GM13976 (cell line): ENCODE measurements at regions not wholly inside any gene's neighbourhood (a gene's known extent, or its start where the extent isn't known, plus 50 kb on each side); places are given as distances from the start of the nearest gene placed in this dataset.

ENCODE experiments used
- DNase-seq: peaks from one replicate; pipeline ENCODE4 v3.0.0; 2012; ENCODE audit warnings: low spot score
- CTCF ChIP-seq: IDR thresholded peaks from 2 replicates; pipeline ENCODE4 v1.5.1; 2012; ENCODE audit warnings: borderline replicate concordance, mild to moderate bottlenecking; ENCODE audit not compliant: insufficient read depth; ENCODE audit errors: extremely low read depth, missing control alignments, control extremely low read depth
- in situ Hi-C: fragments of 300-500 bp; cut with MboI; formaldehyde crosslinking; loops from one replicate; pipeline ENCODE4 v1.12.0; 2022; ENCODE audit warnings: low sequenced_read_pairs, mixed read lengths, inconsistent platforms; ENCODE audit not compliant: unreplicated experiment

GRCh38 chr5:124515497-124516245 is 230.8 kb downstream of the ZNF608 start:
- in situ Hi-C loops = no loop called here
- no peak for DNase-seq
- no peak for TF ChIP-seq CTCF

DNA sequence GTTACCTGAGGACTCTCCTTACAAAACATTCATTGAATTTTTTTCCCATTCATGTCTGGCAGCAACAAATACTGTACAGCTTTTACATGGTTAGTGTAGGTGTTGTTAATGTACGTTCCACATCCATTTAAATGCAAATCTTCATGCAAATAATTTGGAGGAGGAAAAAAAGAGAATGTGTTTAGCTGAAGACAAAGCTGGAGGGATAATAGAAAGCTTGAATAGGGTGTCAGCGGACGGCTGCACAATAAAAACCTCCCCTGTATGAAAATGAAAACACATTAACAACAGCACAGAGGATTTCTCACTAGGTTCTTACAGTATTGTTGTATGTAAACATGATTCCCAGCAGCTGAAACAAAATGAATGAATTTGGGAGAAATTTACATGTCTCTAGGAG is 231.5 kb downstream of the ZNF608 start:
- no peak for DNase-seq
- in situ Hi-C loops = no loop called here
- TF ChIP-seq CTCF = no peak

DNA sequence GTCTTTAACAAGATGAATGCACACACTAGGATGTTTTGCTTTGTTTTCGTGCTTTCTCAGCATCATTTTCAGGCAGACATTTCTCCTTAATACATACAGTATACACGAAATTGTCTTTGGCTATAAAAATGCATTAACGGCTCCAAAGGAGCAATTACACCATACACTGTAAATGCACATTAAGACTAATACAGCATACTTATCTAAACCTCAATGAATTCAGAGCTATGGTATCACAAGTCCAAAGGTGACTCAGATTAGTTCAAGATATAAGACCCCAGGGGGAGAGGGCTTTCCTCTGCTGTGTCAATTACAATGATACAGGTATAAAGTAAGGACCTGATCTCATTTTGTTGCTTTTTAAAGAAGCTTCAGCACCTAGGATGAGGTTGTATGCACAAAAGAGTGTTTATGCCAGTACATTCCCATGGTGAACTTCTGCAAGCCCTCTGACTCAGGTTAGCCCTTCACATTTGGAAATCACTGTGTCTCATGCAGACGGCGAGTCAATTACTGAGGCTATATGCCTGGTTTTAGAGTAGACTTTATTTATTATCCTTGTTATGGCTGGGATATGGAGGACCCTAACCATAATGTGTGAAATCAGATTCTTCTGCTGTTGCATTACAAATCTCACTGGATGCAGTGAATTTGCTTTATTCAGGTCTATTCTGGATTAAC is 233.3 kb downstream of the ZNF608 start:
- TF ChIP-seq CTCF = no peak
- in situ Hi-C loops = no loop called here
- DNase-seq = no peak

- no peak for DNase-seq
- in situ Hi-C loops = no loop called here
- TF ChIP-seq CTCF = no peak
Observed at GRCh38 chr5:124512236-124512635, 234.2 kb downstream of the ZNF608 start.

- in situ Hi-C loops = no loop called here
- DNase-seq = no peak
- no peak for TF ChIP-seq CTCF
Observed at GRCh38 chr5:124511791-124512190, 234.6 kb downstream of the ZNF608 start.

DNA sequence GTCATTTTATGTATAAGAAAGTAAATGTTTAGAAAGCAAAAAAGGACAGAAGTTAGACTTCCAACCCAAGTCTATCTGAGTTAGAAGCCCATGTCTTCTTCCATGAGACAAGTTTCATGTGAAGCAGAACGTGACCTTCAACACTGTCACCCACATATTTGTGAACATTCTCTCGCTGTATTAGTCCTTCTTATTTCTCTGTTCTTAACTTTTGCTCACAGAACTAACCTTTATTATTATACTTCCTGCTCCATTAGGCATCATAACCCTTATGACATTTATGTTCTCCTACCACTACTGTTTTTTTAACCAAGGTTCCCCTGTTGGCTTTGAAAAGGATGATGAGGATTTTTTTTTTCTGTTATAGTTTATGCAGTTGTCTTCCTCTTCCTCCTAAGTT is 238.8 kb downstream of the ZNF608 start:
- no peak for TF ChIP-seq CTCF
- in situ Hi-C loops = no loop called here
- DNase-seq = no peak
